Activated CD4-positive, CD25-positive, alpha-beta regulatory T cell treated with anti-CD3 and anti-CD28 coated beads, Interleukin-2, amount 50 U/mL, for 24 hours (primary cell): ENCODE measurements at regions not wholly inside any gene's neighbourhood (a gene's known extent, or its start where the extent isn't known, plus 50 kb on each side); places are given as distances from the start of the nearest gene placed in this dataset.

Source experiments
- ATAC-seq, 2 donors: fragments of 150-1000 bp; cut with Tn5 transposase; one replicate each; pipeline ENCODE4 v1.10.0; 2021; ENCODE audit warnings: mild to moderate bottlenecking in 1 of 2, moderate library complexity in 1 of 2

DNA sequence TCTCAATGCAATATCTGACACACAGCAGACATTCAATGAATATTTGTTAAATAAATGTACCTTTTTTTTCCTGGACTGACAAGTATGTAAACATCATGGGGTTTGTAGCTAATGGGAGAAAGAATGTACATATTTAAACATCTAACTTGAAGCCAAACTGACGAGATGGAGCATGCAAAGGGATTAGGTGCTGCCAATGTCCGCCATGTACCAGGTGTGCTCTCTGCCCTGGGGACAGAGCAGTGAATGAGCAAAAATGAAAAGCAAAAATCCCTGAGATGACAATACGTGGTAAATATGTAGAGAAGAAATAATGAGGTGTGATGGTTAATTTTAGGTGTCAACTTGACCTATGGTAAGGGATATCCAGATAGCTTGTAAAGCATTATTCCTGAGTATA lies 247.4 kb upstream of the CELF4 start:
- ATAC-seq, result no peak

DNA sequence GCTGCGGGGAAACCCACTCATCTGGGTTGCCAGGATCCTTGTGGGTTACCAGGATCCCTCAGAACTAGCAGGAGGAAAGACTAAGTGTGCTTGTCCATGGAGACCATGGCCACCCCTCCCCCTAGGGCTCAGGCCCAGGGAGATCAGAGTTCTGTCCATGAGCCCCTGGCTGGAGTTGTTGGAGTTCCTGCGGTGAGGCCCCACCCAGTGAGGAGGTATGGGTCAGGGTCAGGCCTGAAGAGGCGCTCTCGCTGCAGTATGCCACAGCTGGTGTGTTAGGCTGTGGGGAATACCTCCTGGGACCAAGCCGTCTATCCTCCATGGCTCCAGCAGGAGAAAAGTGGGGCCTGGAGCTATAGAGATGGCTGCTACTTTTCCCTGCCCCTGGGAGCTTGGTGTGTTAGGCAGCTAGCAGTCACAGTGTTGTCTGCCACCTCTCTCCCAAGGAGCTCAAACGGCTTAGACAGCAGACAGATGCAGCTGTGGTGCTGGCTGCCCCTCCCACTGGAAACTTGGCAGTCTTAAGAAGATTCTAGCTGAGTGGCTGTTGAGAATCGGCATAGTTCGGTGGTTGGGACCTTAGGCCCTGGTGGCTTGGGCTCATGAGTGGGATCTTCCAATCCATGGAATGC lies 240.3 kb upstream of the CELF4 start:
- ATAC-seq, result no peak

GRCh38 chr18:37796823-37797349 lies 231.3 kb upstream of the CELF4 start:
- ATAC-seq, result no peak

DNA sequence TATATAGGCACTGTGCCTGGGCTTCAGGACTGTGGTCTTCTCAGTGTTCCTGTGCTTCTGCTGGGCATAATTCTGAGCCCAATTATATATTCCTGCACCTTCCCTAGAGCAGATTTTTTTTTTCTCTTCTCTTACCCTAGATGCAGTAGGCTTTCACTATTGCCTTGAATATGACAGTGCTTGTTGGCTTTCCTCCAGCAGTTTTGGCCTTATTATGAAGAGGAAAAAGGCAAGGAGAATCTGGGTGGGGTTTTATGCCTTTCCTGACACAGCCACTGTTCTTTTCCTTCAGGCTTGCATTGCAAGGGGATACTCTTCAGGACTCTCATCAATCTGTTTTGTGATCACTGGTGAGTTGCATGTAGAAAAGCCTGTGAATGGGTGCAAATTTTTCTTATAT lies 221.9 kb upstream of the CELF4 start:
- no peak for ATAC-seq

- ATAC-seq, result no peak
Measured at GRCh38 chr18:37783771-37784170, 218.2 kb upstream of the CELF4 start.

DNA sequence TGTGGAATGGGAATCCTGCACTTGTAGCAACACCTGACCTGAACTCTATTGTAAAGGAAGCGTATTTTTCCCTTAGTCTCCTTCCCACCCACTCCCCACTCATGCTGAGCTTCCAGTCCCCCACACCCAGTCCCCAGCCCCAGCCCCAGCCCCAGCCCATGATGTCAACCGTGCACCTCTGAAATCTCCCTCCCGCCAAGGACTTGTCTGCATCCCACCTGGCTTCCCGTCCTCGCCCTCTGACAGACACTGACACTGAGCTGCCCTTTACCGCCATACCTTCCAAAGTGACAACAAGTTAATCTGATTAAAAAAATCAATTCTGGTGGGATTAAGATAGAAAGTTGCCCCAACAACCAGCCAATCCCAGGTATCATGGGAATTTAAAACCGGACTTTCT lies 213.6 kb upstream of the CELF4 start:
- no peak for ATAC-seq

DNA sequence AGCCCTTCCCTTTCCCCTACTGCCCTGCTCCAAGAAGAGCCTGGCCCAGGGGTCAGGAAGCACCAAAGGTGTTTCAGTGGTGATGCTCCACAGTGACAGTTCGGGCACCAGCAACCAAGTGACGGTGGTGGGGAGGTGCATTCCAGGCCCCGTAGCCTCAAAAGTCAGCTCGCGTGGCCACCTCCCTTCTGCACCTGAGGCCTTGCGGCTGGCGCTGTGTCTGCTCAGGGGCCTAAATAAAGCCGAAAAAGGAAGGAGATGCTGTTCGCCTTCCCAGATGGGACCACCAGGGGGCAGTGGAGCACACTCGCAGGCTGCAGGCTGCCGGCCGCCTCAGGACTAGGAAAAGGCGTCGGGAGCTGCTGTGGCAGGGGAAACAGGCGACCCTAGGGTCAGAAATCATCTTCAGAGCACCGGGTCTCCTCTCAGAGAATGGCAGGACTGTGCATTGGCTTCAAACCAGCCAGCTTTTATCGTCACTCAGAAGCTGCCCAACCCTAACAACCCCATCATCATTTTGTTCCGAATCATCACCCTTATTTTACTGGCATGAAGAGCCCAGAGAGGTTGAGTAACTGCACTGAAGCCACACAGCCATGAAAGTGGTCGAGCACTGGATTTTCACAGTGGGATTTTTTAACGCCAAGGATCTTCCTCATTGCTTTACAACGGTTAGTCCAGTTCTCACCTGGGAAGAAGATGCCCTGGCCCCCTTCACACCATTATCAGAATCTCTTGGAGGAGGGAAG lies 213.0 kb upstream of the CELF4 start:
- ATAC-seq, result no peak

GRCh38 chr18:37769826-37770225 lies 204.2 kb upstream of the CELF4 start:
- ATAC-seq, result no peak

DNA sequence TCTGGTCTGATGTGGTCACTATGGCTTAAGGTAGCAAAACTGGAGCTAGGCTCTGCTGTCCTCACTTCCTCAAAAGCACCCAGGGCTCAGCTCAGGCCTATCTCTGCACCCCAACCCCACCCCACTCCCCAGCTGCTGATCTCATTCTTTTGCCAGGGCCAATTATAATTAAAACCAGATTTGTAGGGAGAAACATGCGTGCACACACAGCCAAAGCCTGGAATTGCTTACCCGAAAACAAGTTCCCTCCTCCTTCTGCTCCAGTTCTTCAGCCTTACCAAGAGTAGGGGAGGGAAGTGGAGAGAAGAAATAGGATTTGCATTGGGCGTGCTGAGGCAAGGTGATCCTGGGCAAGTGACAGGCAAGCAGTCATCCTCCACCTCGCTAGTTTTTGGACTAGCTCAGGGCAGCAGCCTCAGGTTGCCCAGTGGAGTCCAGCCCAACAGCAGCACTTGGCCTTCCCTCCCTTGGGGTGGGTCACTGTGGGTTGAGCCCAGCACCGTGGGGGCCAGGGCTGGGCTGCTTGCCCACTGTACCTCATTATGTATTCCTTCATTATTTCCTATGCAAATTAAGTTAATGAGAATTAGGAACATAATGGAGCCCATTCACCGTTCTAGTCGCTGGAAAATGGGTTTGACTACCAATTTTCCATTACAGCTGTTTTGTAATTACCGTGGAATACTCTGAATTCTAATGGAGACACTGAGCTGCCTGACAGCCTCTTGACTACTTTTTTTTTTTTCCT lies 199.1 kb upstream of the CELF4 start:
- ATAC-seq, result no peak

DNA sequence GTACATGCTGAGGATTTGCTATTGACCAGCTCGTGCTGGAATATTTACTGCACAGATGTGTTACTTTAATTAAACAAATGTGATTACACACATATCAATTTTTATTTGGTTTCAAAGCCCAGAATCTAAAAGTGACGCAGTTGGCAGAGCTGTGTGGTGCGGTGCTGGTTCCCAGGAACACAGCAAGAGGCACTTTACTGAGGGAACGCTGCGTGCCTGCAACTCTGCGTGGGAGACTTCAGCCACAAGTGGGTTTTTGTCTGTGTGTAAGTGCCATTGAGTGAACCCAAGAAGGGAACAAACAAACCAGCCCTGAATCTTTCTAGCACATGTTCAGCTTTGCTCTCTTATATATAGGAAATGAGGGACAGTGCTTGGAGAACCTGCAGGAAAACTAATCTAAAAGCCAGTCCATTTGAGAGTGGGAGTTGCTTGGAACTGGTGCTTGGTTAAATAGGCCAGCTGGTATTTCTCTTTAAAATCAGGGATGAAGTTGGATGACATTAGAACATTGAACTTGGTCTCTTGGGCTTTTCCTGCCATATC lies 196.6 kb upstream of the CELF4 start:
- ATAC-seq, result no peak

DNA sequence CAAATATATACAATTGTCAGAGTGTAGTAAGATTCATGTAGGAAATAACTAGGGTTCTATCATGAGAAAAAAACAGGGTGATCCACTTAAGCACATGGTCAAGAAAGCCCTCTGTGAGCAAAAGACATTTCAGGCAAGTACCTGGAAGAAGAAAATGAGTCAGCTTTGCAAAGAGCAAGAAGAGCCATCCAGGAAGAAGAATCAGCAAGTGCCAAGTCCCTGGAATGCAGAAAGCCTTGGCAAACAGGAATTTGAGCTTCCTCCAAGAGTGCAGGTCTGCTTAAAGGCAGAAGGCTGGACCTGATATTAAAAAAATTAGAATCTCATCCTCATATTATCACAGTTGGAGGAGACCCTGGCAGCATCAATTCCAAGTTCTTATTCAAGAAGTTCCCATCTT lies 188.5 kb upstream of the CELF4 start:
- ATAC-seq, result no peak

GRCh38 chr18:37742436-37742835 lies 176.8 kb upstream of the CELF4 start:
- no peak for ATAC-seq

GRCh38 chr18:37741032-37741623 lies 175.5 kb upstream of the CELF4 start:
- ATAC-seq, result no peak

DNA sequence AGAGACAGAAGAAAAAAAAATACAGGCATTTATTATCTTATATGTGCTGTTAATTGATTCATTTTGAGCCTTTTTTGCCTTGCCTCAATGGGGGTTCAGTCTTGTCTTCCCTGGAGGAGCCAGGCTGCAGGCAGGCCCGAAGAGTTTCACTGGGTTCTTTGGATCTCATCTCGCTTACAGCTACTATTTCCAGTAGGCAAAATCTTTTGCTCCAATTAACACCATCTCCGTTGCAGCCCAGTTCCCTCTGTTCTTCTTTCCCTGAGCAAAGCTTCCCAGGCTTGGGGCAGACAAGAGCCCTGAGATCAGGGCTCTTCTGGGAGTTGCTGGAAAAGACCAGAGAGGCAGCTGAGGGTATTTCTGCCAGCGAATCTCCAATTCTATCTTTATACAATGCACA lies 168.8 kb upstream of the CELF4 start:
- ATAC-seq, result no peak

DNA sequence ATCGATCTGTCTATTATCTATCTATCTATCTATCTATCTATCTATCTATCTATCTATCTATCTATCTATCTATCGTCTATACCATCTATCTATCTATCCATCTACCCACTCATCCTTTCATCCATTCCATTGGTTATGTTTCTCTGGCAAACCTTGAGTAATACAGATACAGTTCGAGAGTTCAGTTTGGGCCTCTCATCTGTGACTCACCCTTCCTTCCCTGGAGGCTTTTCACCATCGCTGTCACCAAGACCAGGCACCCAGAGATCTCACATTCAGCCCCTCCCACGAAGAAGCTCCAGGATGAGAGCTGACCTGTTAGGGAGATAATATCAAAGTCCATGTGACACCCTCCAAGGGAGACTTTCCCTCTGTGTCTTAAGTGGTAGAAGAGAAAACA lies 164.1 kb upstream of the CELF4 start:
- no peak for ATAC-seq

DNA sequence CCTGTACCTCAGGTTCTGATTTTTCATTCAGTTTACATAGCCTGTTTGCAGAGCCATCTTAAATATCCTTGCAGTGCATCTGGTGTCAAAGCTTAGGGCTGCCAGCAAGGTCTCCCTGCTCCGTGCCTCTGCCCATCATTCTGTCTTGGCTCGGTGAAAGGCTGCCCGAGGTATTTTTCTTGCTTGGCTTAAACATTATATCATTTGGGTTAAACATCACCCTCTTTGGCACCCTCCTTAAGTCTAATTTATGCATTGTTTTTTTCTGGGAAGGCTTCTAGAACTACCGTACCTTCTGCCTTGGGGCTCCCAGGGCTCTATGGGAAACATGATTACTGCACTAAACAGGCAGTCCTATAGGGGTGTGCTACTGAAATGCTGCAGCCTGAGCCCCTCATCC lies 158.6 kb upstream of the CELF4 start:
- no peak for ATAC-seq

GRCh38 chr18:37721544-37722522 lies 156.2 kb upstream of the CELF4 start:
- no peak for ATAC-seq

DNA sequence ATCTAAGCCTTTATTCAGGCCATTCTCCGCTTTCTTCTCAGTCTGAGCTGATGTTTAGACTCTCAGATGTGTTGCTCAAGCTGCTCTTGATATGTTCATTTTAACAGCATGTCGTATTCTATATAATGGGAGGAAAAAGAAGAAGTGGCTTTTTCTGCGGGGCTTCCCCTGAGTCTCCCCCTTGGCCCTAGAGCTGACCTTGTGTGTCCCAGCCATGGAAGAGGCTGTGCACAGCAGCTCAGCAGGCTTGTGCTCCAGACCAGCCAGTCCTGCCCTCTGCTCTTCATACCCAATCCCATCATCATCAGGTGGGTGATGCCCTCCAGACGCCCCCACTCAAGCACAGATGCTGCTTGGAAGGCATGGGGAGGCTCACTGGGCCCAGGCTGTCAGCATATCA lies 155.1 kb upstream of the CELF4 start:
- peak in 1 of 2 donors; percentile 9 for ATAC-seq

DNA sequence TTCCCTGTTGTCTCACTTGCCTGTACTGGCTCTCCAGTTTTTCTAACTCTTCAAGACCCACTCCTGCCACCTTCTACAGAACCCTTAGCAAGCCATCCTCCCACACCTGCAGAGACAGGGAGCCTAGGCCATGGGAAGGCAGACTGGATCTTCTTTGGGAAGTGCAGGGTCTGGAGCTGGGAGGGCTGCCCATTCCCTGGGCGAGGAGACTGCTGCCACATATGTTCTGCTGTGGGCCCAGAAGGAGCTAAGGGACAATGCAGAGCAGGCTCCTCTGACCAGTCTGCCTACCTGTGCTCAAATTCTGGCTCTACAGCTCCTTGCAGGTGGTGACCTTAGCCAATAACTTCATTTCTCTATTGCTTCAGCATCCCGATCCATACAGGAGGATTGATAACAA lies 152.1 kb upstream of the CELF4 start:
- no peak for ATAC-seq

GRCh38 chr18:37717098-37717497 lies 151.5 kb upstream of the CELF4 start:
- ATAC-seq, result no peak

GRCh38 chr18:37716106-37716735 lies 150.6 kb upstream of the CELF4 start:
- ATAC-seq, result no peak
